HEK293T (cell line): ENCODE measurements at regions not wholly inside any gene's neighbourhood (a gene's known extent, or its start where the extent isn't known, plus 50 kb on each side); places are given as distances from the start of the nearest gene placed in this dataset.
"Not testable (repeated sequence)": the region's sequence is repeated elsewhere in the genome, so short reads cannot be mapped to it uniquely, and the experiment has no call there.

ENCODE experiments used
- CTCF ChIA-PET: fragments of 350-600 bp; formaldehyde crosslinking; extraction: SDS; loops from one replicate; lab custom pipeline; 2021; ENCODE audit warnings: antibody characterized with exemption, inconsistent platforms; lab: Yijun Ruan, JAX
- POLR2A ChIA-PET: fragments of 350-600 bp; formaldehyde crosslinking; extraction: SDS; loops from one replicate; lab custom pipeline; 2020; ENCODE audit warnings: antibody characterized with exemption, inconsistent platforms; lab: Yijun Ruan, JAX
- DNase-seq: peaks from one replicate; pipeline ENCODE4 v3.0.0; 2012; ENCODE audit warnings: mixed read lengths; ENCODE audit errors: extremely low spot score
- ARNT ChIP-seq: fragments of 450-650 bp; IDR thresholded peaks from 2 replicates; pipeline ENCODE4 v1.6.1; 2017; ENCODE audit warnings: mild to moderate bottlenecking
- BHLHE40 ChIP-seq: fragments of 450-650 bp; IDR thresholded peaks from 2 replicates; pipeline ENCODE4 v1.6.1; 2016; ENCODE audit warnings: mild to moderate bottlenecking, moderate library complexity, borderline replicate concordance
- CTBP1 ChIP-seq: fragments of 450-650 bp; IDR thresholded peaks from 2 replicates; pipeline ENCODE4 v1.6.1; 2016; ENCODE audit warnings: borderline replicate concordance
- ELF4 ChIP-seq: fragments of 450-650 bp; IDR thresholded peaks from 2 replicates; pipeline ENCODE4 v1.6.1; 2017; ENCODE audit warnings: antibody characterized with exemption
- FOXA1 ChIP-seq: fragments of 450-650 bp; IDR thresholded peaks from 2 replicates; pipeline ENCODE4 v1.6.1; 2016; ENCODE audit warnings: mild to moderate bottlenecking
- FOXK2 ChIP-seq: fragments of 450-650 bp; IDR thresholded peaks from 2 replicates; pipeline ENCODE4 v1.6.1; 2016; ENCODE audit warnings: mild to moderate bottlenecking
- FOXM1 ChIP-seq: fragments of 450-650 bp; IDR thresholded peaks from 2 replicates; pipeline ENCODE4 v1.6.1; 2017; ENCODE audit warnings: mild to moderate bottlenecking, borderline replicate concordance
- HDGF ChIP-seq: fragments of 450-650 bp; IDR thresholded peaks from 2 replicates; pipeline ENCODE4 v1.6.1; 2017; ENCODE audit warnings: antibody characterized with exemption, borderline replicate concordance
- L3MBTL2 ChIP-seq: fragments of 450-650 bp; conservative IDR thresholded peaks from 2 replicates; pipeline ENCODE4 v1.6.1; 2016; ENCODE audit warnings: mild to moderate bottlenecking
- LEF1 ChIP-seq: fragments of 450-650 bp; IDR thresholded peaks from 2 replicates; pipeline ENCODE4 v1.6.1; 2017; ENCODE audit warnings: mild to moderate bottlenecking, borderline replicate concordance
- NFRKB ChIP-seq: fragments of 450-650 bp; IDR thresholded peaks from 2 replicates; pipeline ENCODE4 v1.6.1; 2016; ENCODE audit warnings: mild to moderate bottlenecking, moderate library complexity
- SP1 ChIP-seq: fragments of 450-650 bp; IDR thresholded peaks from 2 replicates; pipeline ENCODE4 v1.6.1; 2017
- SUZ12 ChIP-seq: fragments of 450-650 bp; IDR thresholded peaks from 2 replicates; pipeline ENCODE4 v1.6.1; 2016; ENCODE audit warnings: mild to moderate bottlenecking
- TARDBP ChIP-seq: fragments of 450-650 bp; IDR thresholded peaks from 2 replicates; pipeline ENCODE4 v1.6.1; 2016
- ZNF384 ChIP-seq: fragments of 450-650 bp; IDR thresholded peaks from 2 replicates; pipeline ENCODE4 v1.6.1; 2016
- TF ChIP-seq, protein P1 (sequence below): fragments of 450-650 bp; IDR thresholded peaks from 2 replicates; pipeline ENCODE4 v1.6.1; 2016

DNA sequence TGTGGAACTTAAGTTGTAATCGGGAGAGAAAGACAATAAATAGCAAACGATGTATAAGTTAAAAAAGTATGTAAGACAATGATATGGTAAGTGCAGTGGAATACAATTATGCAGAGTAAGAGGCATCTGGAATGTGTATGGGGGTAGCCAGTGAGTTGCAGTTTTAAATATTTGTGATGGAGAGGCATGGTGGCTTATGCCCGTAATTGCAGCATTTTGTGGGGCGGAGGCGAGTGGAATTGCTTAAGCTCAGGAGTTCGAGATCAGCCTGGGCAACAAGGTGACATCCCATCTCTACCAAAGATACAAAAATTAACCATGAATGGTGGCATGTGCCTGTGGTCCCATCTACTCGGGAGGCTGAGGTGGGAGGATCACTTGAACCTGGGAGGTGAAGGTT is 52.5 kb upstream of the WDFY3 start:
- CTCF ChIA-PET = no interaction called here
- DNase-seq = no peak
- TF ChIP-seq NFRKB = no peak
- no peak for TF ChIP-seq FOXK2
- POLR2A ChIA-PET = no interaction called here

DNA sequence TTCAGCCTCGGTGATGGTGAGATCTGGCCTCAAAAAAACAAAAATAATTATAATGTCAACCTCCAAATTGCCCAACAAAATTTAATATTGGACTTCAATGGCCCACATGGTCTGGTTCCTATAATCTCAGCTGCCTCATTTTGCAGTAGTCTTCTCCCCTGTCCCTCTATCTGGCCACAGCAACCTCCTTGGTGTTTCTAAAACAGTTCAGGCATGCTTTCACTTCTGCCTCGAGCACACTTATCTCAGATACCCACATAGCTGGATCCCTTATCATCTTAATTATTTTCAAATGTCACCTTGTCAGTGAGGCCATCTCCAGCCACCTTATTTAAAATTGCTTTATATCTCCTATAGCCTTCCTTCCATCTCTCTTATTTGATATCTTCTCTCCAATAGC is 52.9 kb upstream of the WDFY3 start:
- ChIA-PET POLR2A (no interaction called here), CTCF (no interaction called here)
- DNase-seq = no peak
- TF ChIP-seq ZNF384 (no peak), LEF1 (no peak), FOXK2 (no peak), ELF4 (no peak), BHLHE40 (no peak), NFRKB (no peak), SP1 (no peak), CTBP1 (no peak), FOXA1 (no peak), ARNT (no peak), FOXM1 (no peak), TARDBP (no peak), HDGF (no peak), SUZ12 (no peak), L3MBTL2 (no peak)
- TF ChIP-seq, protein P1, sequence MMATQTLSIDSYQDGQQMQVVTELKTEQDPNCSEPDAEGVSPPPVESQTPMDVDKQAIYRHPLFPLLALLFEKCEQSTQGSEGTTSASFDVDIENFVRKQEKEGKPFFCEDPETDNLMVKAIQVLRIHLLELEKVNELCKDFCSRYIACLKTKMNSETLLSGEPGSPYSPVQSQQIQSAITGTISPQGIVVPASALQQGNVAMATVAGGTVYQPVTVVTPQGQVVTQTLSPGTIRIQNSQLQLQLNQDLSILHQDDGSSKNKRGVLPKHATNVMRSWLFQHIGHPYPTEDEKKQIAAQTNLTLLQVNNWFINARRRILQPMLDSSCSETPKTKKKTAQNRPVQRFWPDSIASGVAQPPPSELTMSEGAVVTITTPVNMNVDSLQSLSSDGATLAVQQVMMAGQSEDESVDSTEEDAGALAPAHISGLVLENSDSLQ = no peak

DNA sequence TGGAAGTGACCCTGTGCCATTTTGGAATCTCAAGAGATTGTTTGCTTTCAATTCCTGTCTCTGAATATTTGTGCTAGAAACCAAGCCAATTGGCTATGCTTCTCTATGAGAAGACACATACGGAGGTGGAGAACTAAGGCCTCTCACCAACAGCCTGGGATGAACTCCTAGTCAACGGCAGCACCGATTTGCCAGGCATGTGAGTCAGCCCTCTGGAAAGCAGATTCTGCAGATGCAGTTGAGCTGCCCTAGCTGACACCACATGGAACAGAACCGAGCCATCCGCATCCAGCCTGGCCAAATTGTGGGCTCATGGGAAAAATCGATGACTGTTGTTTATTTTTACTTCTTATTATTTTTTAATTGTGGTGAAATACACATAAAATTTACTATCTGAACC is 58.2 kb upstream of the WDFY3 start:
- CTCF ChIA-PET = no interaction called here
- DNase-seq = no peak
- POLR2A ChIA-PET = no interaction called here
- TF ChIP-seq, protein P1 = no peak
- TF ChIP-seq BHLHE40 (no peak), TARDBP (no peak), ARNT (no peak), FOXK2 (no peak), FOXM1 (no peak), LEF1 (no peak), FOXA1 (no peak), CTBP1 (no peak), NFRKB (no peak), SUZ12 (no peak), ZNF384 (no peak)

DNA sequence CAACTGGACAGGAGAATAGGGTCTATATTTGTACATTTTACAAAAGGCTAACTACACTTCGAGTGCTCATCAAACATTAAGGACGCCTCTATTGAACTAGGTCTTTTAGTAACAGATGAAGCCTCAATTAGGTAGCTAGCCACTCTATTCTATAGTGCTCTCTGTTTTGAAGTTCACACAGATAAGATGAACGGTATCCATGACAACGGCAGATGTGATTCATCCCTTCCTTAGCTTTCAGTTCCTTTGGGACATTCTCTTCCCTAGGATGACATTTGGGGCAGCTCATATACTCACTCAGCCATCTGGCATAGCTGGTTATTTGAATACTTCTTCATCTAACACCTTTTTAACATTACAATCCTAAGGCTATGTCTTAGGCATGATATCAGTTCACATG is 62.4 kb upstream of the WDFY3 start:
- POLR2A ChIA-PET = no interaction called here
- CTCF ChIA-PET = no interaction called here
- no peak for TF ChIP-seq SP1
- no peak for TF ChIP-seq FOXM1
- no peak for TF ChIP-seq ELF4
- no peak for TF ChIP-seq NFRKB
- no peak for TF ChIP-seq ARNT
- no peak for TF ChIP-seq ZNF384
- TF ChIP-seq L3MBTL2 = no peak
- TF ChIP-seq FOXA1 = no peak
- TF ChIP-seq FOXK2 = no peak
- TF ChIP-seq CTBP1 = no peak
- TF ChIP-seq SUZ12 = no peak
- DNase-seq = no peak

DNA sequence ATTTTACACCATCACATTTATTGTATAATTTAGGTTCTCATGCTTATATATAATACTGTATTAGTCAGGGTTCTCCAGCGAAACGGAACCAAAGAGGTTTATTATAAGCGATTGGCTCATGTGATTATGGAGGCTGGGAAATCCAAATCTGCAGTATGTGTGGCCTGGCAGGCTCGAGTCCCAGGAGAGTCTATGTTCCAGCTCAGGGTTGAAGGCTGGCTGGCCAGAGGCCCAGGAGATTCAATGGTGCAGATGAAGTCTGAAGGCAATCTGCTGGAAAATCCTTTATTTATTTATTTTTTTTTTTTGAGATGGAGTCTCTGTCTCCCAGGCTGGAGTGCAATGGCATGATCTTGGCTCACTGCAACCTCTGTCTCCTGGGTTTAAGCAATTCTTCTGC is 63.0 kb upstream of the WDFY3 start:
- ChIA-PET POLR2A (no interaction called here), CTCF (no interaction called here)
- DNase-seq = no peak
- TF ChIP-seq FOXM1 = no peak
- no peak for TF ChIP-seq LEF1
- TF ChIP-seq HDGF = no peak
- no peak for TF ChIP-seq SUZ12
- no peak for TF ChIP-seq NFRKB
- no peak for TF ChIP-seq FOXK2
- no peak for TF ChIP-seq SP1
- TF ChIP-seq, protein P1 = no peak
- no peak for TF ChIP-seq L3MBTL2
- no peak for TF ChIP-seq FOXA1
- no peak for TF ChIP-seq TARDBP
- TF ChIP-seq ARNT = no peak
- no peak for TF ChIP-seq ELF4
- TF ChIP-seq CTBP1 = no peak
- TF ChIP-seq ZNF384 = no peak
- TF ChIP-seq BHLHE40 = no peak

DNA sequence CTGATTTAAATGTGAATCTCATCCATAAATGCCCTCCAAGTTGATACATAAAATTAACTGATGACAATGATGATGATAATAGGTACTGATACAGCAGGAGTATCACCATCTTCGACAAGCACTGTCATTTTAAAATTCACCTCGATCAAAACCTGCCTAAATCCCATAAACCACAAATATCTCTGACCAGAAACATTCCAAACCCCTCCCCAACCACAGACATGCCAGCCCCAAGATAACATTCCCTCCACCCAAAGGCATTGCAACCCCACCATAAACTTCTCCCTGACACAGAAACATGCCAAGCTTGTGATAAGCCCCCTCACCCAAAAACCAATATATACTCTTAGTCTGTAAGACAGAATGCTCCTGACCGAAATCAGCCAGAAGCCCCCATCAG is 63.7 kb upstream of the WDFY3 start:
- ChIA-PET POLR2A (no interaction called here), CTCF (no interaction called here)
- TF ChIP-seq BHLHE40 (no peak), CTBP1 (no peak), ARNT (no peak), ZNF384 (no peak), FOXA1 (no peak), TARDBP (no peak), ELF4 (no peak), SP1 (no peak), NFRKB (no peak), L3MBTL2 (no peak), LEF1 (no peak), SUZ12 (no peak)
- no peak for DNase-seq

DNA sequence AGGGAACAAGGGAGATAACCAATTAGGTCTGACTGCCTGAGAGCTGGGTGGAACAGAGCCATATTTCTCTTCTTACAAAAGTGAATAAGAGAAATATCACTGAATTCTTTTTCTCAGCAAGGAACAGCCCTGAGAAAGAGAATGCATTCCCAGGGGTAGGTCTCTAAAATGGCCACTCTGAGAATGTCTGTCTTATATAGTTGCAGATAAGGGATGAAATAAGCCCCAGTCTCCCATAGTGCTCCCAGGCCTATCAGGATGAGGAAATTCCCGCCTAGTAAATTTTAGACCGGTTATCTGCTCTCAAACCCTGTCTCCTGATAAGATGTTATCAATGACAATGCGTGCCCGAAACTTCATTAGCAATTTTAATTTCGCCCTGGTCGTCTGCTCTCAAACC is 67.3 kb upstream of the WDFY3 start:
- CTCF ChIA-PET, POLR2A ChIA-PET, DNase-seq: not testable (repeated sequence)
